ENCODE measurements at regions not wholly inside any gene's neighbourhood (a gene's known extent, or its start where the extent isn't known, plus 50 kb on each side); places are given as distances from the start of the nearest gene placed in this dataset.

DNA sequence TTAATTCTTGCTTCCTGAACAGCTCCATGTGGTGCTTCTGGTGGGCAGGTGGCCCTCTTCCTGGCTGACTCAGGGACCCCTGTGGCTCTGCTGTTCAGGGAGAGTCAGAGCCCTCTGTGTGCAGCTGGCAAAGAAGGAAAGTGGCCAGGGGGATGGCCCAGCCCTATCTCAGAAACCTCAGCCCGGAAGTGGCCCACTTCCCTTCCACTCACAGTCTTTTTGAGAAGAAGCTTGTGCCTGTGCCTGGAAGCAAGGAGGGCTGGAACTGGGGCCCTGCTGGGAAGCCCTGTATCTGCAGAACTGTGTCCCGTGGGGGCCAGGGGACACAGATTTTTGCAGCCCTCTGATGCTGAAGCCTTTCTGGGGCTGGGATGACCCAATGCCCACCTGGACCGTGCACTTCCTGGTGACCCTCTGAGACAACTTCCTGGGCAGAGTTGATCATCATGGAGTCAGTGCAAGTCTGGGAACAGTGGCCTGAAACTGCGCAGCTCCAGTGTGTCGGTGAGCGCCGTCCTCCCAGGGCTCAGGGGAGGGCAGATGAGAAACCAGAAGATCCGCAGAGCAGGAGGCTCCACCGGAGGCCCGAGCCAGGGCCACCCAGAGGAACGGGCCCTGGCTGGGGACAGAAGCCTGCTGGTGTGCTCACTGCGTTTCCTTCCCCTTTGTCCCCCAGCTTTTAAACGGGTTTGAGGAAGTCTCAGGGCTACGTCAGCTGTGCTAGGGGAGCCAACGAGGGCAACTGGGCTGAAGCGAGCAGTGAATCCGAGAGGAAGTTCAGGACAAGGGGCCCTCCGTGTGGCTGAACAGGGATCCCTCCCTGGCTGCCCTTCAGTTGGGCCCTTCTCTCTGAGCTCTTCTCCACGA is 217.4 kb upstream of the RTL1 start:
- no peak for DNase-seq

DNA sequence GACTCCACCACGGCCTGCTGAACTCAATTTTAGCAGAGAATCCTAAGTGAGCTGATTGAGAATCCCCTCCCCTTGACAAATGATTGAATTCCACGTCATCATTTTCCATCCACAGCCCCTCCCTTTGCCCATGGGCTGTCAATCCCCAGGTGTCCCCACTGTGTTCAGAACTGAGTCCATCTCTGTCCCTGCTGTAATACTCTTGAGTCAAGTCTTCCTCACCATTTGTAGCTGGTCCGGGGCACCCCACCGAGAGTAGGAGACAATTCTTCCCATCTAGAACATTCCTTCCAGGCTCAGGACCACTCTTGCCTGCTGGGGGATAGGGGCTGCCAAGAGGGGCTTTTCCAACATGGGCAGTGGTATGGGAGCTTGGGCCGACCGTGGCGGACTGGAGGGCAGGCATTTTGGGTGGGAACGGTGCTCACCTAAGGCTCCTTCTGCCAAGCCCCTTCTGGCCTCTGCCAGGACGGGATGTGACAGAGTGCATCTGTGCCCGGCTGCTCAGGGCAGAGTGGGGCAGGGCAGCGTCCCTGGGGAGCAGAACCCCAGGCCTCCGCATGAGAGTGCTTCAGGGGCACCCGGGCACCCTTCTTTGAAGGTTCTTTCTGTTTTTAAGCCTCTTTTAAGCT is 218.1 kb upstream of the RTL1 start:
- DNase-seq, result no peak

DNA sequence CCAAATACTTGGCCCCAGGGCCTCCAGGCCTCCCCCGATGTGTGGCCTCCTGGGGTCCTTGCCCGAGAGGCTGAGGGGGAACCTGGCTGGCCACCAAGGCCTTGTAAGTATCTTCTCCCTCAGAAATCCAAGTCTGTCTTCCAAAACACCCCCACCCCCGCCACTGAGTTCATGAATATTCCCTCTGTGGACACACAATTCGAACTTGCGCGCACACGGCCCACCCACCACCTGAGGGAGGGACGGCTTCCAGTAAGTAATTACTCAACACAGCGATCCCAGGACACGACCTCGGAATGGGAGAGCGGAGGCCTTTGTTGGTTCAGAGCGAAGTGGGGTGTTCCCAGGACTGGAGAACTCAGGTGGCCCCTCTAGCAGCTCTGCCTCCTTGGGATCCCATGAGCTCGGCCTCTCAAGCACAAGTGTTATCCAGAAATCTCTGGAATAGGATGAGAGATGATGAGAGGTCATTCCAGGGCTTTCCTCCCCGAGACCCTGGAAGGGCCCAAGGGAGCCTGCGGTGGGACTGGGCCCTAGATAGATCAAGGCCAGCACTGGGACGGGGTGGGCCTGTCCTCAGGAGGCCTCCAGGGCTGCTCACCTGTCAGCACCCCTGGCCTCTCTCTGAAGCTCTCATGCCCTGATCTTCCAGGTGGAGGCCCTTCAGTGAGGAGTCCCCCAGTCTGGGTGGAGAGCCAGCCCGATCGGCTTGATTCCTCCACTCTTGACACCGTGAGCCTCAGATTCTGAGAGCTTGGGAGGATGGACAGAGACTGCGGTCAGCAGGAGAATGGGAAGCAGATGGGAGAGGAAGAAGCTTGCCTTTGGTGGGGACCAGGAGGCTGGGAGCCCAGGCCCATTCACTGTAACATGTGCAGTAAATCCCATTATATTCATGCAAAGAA is 219.0 kb upstream of the RTL1 start:
- DNase-seq, result no peak

DNA sequence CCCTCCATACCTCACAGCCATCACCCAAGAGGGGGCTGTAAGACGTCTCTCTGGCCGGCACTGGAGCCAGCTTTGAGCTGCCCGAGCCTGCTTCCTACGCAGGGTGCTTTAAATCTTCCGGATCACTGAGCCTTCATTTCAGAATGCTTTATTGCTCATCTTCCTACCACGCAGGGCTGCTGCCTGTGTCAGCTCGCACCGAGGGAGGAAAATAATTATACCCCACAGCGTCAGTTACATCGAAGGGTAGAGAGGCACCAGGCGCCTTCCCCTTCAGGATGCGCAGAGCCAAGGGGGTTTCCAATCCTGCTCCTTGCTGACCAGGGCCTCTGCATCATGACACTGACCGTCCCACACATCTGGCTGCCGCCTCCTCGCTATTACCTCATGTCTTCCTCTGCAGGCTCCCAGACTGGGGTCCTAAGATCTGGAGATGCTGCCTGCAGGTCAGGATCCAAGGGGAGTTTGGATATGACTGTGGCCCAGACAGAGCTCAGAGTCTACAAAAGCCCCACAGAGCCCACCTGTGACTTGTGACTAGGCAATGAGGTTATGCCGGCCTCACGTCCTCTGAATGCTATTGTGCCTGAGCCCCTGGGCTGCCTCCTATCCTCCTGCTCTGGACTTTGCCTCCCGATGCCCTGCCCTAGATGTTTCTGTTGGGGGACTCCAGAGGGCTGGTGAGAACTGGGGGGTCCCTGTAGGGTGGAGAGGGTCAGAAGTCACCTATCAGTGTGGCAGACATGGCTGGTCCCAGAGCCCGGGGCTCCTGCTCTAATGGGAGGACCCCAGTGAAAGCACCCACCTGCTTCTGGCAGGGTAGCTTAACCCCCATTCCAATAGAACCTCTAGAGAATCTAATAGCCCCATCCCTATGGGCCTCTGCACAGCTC is 220.3 kb upstream of the RTL1 start:
- no peak for DNase-seq

DNA sequence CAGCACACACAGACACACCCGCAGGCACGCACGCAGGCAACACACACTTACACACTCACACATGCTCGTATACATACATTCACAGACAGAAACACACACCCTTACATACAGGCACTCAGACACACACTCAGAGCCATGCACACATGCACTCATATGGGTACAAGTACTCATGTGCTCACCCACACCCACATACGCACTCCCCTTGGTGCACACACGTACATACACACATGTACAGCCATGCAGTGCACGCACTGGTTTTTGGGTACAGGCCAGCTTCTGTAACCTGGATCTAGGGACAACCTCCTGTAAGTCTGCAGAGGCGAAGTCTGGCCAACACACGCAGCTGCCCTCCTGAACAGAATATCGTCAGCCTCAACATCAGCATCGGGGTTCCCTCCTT is 221.3 kb upstream of the RTL1 start:
- DNase-seq, result no peak

DNA sequence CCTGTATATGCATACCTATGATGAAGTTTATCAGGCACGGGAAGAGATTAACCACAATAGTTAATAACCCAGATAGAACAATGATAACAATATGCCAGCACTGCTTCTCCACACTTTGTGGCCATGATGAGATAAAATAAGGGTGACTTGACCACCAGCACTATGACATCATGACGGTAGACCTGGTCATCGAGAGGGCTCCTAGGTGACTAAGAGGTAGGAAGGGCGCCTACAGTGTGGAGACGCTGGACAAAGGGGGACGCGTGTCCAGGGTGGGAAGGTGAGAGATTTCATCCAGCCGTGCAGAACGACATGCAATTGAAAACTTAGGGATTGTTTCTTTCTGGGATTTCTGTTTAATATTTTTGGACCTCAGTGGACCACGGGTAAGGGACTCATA is 221.8 kb upstream of the RTL1 start:
- no peak for DNase-seq

DNA sequence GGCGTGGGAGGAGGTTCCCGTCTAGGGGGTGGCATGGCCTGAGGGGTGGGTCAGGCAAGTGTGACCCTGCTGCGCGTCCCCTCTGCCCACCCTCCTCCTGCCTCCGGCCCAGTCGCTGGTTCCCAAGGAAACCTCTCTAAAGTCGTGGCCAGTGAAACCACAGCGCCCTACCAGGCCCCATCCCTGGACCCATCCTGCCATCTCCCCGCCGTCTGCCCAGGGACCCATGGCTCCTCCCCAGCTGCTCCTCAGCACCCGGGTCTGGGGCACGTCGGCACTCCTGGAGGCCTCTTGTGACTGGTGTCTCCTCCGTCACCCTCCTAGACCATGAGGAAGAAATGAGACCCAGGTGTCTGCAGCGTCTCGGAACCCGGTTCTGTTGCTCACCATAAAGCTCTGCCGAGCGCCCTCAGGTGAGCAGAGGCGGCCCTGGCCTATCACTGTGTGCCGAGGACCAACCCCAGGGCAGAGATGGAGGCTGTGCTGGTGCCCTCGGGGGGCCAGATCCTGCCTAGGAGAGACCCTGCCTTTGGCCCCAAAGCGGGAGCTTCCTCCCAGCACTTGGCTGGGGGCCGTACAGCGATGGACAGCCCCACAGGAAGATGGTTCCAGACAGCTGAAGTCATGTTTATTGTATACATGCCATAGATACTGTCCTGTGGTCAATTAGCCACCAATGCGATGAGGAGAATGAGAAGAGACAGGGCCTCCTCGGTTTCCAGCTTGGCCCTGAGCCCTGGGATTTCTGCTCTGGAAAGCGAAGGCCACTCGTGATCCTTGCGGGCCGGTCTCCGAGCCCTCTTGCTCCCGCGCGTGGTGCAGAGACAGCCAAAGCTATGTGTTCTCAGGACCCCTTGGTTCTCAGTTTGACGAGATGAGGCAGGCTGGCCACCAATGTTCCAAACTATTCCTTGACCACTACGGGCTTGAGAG is 222.5 kb upstream of the RTL1 start:
- peak; percentile 83 for DNase-seq

DNA sequence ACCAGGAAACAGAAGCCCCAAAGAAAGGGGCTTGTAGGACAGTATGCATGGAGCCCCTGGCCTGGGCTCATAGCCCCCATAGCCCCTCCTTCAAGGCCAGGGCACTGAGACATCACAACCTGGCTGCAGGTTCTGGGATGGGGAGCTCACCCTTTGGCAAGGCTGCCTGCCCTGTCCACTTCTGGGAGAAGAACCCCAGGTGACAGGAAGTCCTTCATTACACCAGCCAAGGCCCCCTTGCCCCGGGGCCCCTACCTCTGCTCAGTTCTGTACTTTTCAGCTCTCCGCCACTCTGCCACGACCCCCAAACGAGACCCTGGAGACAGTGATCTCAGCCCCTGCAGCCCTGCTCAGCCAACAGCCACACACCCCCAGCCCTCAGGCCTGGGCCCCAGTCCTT is 223.2 kb upstream of the RTL1 start:
- DNase-seq, result no peak

DNA sequence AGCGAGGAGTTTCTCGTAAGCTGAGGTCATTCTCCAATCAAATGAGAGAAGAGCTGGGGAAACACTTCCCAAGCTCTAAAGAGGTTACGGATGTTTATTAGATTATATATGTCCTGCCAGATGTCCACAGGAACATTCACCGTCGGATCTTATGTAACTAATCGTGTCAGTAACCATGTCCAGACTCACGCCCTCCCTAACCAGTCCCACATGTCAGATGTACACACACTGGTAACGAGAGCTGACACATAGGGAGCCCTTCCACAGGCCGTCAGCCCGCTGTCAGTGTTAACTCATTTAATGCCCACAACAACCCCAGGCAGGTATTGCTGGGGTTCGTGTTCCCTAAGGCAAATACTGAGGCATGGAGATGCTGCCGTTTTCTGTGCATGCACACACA is 223.7 kb upstream of the RTL1 start:
- DNase-seq, result peak; percentile 90

DNA sequence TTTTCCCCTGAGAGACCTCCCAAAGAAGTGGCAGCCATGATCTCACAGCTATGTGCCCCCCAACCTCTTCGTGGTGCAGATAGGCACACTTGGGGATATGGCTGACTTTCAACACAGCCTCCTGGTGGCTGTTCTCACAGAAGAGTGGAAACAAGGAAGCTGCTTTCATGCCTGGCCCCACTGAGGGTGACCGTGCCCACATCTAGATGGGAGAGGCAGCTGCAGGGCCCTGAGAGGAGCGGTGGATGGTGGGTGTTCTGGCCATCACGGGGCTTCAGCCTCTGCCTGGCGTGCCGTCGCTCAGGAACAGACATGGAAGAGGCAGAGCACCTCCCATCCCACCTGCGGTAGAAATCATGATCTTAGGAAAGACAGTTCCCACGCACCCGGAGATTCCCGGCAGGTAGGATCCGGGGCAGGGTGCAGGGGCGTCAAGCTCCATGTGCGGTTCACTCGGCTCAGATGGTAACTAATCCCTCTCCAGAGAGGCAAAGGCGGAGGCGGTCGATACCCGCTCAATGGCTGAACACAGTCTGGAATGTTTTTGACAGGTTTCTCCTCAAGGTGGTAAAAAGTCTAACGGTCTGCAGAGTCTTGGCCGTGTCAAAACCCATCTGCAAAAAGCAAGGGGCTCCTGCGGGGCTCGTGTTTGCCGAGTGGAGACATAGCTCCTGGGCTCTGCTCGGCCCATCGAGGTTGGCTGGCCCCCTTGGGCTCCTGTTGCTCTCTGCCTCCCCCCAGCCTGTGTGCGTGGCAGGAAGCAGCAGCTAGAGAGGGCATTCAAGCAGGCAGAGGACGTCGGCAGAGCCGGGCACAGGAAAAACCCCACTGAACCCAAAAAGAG is 225.2 kb upstream of the RTL1 start:
- DNase-seq, result no peak

DNA sequence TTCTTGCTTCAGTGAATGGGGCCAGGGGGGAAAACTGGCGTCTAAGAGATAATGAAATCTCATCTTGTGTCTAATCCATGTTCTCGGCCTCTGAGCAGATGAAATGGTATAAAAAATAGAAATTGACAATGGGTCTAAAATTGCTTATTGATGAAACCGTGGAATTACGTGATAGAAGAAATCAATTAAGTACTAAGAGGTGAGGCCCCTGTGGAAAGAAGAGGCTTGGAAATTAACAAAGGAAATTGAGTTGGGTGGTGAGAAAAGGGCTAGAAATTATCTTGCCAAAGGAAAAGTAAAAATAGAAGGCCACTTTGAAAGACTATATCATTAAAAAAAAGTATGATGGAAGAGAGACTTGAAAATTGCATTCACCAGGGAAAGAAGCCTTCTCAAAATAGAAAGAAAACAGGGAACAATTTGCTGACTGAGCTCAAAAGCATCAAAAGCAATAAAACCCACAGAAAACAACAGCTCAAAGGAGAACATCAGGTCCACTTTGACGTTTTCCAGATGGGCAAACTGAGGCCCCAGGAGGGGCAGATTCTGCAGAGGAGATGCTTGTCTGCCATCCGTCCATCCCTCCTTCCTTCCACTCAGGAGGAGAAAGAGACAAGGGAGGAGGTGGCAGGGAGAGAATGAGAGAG is 226.1 kb upstream of the RTL1 start:
- no peak for DNase-seq

DNA sequence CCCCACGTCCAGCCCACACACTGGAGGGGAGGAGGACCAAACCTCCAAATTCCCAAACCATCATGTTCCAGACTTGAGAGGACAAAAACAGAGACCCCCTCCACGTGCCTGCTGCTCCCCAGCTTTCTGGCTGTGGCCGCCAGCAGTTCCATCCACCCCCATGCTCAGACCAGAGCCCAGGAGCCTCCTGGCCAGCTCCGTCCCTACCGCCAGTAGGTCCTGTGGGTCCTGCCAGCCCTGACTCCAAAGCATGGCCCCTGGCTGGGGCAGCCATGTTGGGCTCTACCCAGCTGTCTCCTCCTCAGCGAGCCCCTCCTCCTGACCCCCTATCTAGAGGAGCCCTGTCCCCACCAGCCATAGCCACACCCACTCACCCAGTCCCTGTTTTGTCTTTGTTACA is 227.3 kb upstream of the RTL1 start:
- DNase-seq, result no peak

DNA sequence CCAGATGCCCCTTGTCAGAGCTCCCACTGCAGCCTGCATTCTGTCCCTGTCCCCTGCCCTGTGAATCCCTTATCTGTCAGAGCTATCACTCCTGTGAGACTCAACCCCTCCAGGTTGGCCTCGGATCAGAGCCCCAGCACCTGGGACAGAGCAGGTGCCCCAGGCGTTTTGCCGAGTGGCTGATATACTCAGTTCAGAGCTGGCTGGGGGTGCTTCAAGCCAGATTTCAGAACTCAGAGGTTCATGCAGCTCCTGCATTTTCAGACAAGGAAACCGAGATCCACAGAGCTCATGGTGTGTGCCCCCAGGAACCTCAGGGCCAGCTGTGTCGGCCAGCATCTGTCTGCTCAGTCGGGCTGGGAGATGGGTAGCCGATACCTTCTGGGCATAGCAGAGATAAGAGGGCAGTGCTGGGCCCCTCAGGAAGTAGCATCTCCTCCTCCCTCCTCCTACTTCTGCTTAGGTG is 228.0 kb upstream of the RTL1 start:
- no peak for DNase-seq

DNA sequence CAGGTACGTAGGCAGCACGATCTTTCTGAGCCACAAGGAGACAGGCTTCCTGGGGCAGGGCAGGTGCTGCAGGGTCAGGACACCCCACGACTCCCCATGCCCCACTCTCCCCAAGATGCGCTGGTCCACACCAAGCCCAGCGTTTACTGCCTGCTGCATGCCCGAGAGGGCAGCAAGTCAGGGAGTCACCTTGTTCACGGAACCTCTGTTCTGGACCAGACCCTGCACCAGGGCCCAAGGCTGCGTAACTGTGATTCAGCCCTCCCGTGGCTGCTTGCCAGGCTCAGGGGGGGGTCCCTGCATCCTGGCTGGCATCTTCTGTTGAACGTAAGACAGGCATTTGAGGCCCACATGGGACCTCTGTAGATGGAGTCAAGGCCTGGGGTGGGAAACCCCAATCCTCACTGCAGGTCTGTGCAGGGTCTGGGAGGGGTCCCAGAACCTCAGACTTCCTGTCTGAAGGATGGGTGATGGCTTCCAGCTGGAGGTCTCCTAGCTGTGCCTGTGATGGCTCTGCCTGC is 228.6 kb upstream of the RTL1 start:
- no peak for DNase-seq

DNA sequence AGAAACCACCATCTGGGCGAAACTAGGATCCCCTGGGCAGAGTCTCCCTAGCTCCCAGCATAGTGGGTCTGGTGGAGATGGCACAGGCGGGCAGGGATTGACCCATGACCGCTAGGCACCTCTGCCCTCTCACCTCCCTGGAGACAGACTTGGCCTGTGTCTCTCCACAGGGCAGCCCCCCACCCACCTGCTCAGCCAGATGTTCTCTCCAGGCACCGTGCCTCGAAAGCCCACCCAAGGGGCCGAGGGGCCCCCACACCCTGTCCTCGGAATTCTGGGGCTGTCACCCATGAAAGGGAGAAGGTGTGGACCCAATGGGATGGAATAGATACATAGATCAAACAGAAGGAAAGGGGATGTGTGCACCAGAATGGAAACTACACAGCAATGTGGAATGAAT is 229.1 kb upstream of the RTL1 start:
- no peak for DNase-seq

DNA sequence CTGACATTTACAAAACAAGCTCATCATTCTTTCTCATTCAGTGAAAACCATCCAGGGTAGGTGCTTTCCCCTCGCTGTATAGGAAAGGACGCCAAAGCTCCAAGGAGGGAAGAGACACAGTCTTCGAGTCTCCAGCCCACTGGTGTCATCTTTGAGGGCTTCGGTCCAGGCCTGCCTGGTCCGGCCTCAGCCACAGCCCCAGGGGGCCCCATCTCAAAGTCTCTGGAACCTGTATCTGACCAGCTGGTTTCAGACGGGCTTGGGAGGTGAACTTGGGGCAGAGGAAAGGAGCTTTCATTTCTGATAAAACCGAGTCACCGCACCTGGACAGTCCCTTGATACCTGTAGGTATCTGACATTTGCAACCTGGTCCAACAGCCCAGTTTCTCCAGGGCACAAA is 229.5 kb upstream of the RTL1 start:
- no peak for DNase-seq

DNA sequence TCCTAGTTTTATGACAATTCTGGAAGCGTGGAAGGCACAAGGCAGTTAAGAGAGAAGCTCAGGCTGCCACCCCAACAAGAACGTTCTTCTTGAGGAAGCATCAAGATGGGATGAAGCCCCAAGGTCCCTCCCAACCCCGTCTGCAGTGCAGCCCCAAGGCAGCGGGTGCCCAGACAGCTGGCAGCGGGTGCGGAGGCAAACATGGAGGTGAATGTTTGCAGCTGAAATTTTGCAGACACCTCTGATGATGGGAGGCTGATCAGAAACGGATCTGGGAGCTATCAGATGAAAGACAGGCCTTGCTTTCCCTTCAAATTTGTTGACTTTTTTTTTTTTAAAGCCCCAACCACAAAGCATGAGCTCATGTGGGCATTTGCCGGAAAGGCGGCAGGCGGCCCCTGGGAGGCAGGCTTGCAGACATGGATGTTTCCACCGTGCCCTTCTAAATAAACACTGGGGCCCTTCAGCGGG is 230.7 kb upstream of the RTL1 start:
- no peak for DNase-seq

DNA sequence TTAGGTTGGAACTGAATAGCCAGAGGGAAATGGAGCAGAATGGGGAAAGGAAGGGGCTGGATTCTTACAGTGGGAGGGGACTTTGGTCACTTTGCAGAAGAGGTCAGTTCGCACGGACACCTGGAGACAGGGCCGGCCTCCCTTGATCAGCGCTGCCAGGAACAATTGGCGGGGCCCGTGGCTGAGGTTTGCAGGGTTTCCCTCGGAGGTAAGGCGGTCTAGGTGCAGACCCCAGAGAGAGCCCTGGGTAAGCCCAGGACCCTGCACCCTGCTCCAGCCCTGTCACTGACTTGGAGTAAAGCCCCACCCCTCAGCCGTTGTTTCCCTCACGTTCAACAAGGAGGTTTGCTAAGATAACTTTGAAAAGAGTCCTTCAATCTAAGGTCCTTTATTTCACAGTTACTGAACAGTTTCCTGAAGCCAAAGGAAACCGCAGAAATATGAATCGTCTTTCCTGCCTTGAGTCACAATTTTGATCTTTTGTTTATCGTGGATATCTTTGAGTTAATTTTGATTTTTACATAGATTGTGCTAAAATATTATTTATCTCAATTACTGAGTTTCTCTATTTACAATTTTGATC is 231.4 kb upstream of the RTL1 start:
- no peak for DNase-seq

All from tongue (tissue), 1 donor.